Ishikawa (cell line): ENCODE measurements at regions not wholly inside any gene's neighbourhood (a gene's known extent, or its start where the extent isn't known, plus 50 kb on each side); places are given as distances from the start of the nearest gene placed in this dataset.

Source experiments
- CEBPB ChIP-seq: IDR thresholded peaks from 2 replicates; pipeline ENCODE4 v1.6.1; 2012
- CREB1 ChIP-seq: IDR thresholded peaks from 2 replicates; pipeline ENCODE4 v1.6.1; 2012; ENCODE audit warnings: low read depth
- EGR1 ChIP-seq: IDR thresholded peaks from 2 replicates; pipeline ENCODE4 v1.6.1; 2012
- EP300 ChIP-seq: IDR thresholded peaks from 2 replicates; pipeline ENCODE4 v1.6.1; 2012; ENCODE audit warnings: borderline replicate concordance
- FOXM1 ChIP-seq: IDR thresholded peaks from 2 replicates; pipeline ENCODE4 v1.6.1; 2012; ENCODE audit warnings: low read depth, borderline replicate concordance
- NFIC ChIP-seq: IDR thresholded peaks from 2 replicates; pipeline ENCODE4 v1.6.1; 2012
- RAD21 ChIP-seq: IDR thresholded peaks from 2 replicates; pipeline ENCODE4 v1.6.1; 2012; ENCODE audit warnings: low read depth
- TAF1 ChIP-seq: IDR thresholded peaks from 2 replicates; pipeline ENCODE4 v1.6.1; 2012; ENCODE audit warnings: low read depth, mild to moderate bottlenecking
- TCF12 ChIP-seq: IDR thresholded peaks from 2 replicates; pipeline ENCODE4 v1.6.1; 2012; ENCODE audit warnings: low read depth
- TEAD4 ChIP-seq: IDR thresholded peaks from 2 replicates; pipeline ENCODE4 v1.6.1; 2012
- YY1 ChIP-seq: IDR thresholded peaks from 2 replicates; pipeline ENCODE4 v1.6.1; 2012; ENCODE audit warnings: low read depth
- ZBTB7A ChIP-seq: IDR thresholded peaks from 2 replicates; pipeline ENCODE4 v1.6.1; 2012; ENCODE audit warnings: low read depth
- TF ChIP-seq, protein P1 (sequence below): IDR thresholded peaks from 2 replicates; pipeline ENCODE4 v1.6.1; 2012
- TF ChIP-seq, protein P2 (sequence below): IDR thresholded peaks from 2 replicates; pipeline ENCODE4 v1.6.1; 2012
- TF ChIP-seq, protein P3 (sequence below): IDR thresholded peaks from 2 replicates; pipeline ENCODE4 v1.6.1; 2012; ENCODE audit warnings: low read depth, mild to moderate bottlenecking

DNA sequence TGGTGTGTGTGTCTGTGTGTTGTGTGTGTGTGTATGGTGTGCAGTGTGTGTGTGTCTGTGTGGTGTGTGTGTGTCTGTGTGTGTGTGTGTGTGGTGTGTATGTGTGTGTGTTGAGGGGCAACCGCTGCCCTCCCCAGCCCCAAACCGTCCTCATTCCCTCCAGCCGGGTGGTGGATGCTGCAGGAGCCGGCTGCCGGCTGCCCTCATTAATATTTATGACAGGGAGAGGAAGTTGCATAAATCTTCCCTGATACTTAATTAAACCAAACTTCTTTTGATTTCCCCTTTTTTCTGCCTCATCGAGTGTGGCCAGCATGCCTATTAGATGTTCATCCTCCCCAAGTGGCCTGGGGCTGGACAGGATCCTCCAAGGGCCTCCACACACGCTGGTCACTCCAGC is 121.4 kb upstream of the MVB12B start:
- TF ChIP-seq ZBTB7A (no peak), TAF1 (no peak), EP300 (no peak), EGR1 (no peak), FOXM1 (no peak), CREB1 (no peak), YY1 (no peak), TCF12 (no peak), CEBPB (no peak), RAD21 (no peak), TEAD4 (no peak), NFIC (no peak)
- TF ChIP-seq, protein P1, sequence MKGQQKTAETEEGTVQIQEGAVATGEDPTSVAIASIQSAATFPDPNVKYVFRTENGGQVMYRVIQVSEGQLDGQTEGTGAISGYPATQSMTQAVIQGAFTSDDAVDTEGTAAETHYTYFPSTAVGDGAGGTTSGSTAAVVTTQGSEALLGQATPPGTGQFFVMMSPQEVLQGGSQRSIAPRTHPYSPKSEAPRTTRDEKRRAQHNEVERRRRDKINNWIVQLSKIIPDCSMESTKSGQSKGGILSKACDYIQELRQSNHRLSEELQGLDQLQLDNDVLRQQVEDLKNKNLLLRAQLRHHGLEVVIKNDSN: no peak
- TF ChIP-seq, protein P2, sequence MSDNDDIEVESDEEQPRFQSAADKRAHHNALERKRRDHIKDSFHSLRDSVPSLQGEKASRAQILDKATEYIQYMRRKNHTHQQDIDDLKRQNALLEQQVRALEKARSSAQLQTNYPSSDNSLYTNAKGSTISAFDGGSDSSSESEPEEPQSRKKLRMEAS: no peak
- TF ChIP-seq, protein P3, sequence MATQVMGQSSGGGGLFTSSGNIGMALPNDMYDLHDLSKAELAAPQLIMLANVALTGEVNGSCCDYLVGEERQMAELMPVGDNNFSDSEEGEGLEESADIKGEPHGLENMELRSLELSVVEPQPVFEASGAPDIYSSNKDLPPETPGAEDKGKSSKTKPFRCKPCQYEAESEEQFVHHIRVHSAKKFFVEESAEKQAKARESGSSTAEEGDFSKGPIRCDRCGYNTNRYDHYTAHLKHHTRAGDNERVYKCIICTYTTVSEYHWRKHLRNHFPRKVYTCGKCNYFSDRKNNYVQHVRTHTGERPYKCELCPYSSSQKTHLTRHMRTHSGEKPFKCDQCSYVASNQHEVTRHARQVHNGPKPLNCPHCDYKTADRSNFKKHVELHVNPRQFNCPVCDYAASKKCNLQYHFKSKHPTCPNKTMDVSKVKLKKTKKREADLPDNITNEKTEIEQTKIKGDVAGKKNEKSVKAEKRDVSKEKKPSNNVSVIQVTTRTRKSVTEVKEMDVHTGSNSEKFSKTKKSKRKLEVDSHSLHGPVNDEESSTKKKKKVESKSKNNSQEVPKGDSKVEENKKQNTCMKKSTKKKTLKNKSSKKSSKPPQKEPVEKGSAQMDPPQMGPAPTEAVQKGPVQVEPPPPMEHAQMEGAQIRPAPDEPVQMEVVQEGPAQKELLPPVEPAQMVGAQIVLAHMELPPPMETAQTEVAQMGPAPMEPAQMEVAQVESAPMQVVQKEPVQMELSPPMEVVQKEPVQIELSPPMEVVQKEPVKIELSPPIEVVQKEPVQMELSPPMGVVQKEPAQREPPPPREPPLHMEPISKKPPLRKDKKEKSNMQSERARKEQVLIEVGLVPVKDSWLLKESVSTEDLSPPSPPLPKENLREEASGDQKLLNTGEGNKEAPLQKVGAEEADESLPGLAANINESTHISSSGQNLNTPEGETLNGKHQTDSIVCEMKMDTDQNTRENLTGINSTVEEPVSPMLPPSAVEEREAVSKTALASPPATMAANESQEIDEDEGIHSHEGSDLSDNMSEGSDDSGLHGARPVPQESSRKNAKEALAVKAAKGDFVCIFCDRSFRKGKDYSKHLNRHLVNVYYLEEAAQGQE: no peak

DNA sequence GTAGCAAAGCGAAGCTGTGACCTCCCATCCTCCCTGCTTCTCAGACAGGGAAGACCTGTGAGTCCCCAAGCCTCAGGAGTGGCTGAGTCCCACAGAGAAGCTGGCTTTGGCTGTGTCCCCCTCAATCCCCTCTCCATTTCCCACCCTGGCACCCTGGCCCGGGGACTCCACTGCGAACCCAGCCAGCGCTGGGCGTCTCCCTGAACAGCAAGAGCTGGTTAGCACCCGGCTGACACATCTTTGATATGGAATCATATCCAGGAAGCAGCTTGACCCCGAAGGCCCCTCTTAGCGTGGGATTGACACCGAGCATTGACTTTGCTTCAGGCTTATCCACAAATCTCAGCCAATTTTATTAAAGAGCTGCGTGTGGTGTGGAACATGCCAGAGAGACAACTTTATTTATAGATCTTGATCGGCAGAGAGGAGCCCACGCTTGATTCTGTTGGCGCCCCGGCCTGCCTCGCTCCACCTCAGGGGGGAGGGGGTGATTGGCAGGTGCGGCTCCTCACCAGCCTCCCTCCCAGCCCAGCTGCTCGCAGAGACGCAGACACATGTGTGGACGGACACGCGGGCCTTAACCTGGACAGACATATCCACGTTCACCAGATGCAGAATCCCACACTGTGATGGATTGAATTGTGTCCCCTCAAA is 120.7 kb upstream of the MVB12B start:
- no peak for TF ChIP-seq YY1
- TF ChIP-seq, protein P3: no peak
- TF ChIP-seq RAD21: no peak

DNA sequence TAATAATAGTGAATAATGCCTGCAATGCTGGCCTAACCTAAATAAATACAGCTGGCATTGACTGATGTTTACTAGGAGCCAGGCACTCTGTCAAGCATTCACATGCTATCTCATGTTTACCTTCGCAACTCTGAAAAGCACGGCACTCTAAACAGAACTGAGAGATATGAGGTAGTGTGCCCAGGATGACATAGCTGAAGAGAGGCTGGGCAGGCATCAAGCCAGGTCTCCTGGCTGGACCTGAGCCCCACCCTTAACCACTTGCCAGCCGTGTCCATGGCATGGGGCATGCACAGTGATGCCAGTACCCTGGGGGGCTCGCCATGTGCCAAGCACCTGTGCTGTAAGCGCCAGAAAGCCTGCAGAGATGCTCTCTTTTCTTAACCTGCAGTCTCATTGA is 119.4 kb upstream of the MVB12B start:
- no peak for TF ChIP-seq RAD21

DNA sequence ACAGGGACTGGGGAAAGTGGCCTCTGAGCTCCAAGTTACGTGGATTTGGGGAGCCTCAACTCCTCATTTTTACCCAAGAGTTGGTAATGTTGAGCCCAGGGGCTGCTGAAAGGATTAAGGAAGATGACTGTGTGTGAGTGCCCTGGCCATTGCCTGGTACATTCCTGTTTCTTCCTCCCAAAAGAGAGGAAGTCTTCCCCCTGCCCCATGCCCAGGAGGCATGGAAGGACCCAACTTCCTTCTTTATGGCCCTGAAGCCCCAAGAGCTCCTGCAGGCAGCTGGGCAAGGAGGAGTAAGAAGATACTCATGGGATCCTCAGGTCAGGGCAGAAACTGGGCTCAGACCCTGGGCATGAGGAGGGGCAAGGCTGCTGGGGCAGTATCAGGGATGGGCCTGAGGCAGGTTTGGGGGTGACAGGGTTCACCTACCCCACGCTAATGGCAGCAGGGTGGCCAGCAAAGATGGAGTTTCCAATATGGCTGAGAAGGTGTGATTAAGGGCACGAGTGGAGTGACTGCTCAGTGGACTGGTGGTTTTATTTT is 118.3 kb upstream of the MVB12B start:
- TF ChIP-seq, protein P2: no peak
- no peak for TF ChIP-seq CREB1

DNA sequence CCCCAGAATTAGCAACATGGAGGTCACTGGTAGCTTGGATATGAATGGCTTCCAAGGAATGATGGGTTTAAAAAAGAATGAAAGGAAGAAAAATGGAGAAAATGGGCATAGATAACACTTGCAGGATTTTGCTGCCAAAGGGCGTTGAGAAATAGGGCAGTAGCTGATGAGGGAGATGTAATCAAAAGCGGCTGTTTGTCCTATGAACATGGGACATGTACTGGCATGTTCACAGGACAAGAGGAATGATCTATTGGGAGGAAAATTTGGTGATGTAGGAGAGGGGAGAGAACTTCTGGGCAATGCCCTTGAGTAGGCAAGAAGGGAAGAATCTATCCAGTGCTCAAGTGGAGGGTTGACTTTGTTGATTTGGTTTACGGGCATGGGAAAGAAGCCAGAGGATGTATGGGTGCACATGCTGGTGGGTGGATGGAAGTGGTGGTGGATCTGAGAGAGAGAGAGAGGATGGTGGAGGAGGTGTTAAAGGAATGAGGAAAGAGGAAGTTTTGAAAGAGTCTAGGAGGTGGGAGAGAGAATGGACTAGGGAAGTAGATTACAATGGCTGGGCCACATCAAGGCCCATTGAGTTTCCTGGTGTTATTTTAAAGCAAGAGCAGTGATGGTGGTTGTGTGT is 115.1 kb upstream of the MVB12B start:
- no peak for TF ChIP-seq CREB1
- TF ChIP-seq EP300: no peak
- no peak for TF ChIP-seq NFIC
- TF ChIP-seq, protein P3: no peak
- no peak for TF ChIP-seq ZBTB7A
- TF ChIP-seq, protein P2: no peak
- no peak for TF ChIP-seq TAF1
- TF ChIP-seq TCF12: no peak
- TF ChIP-seq RAD21: no peak
- TF ChIP-seq, protein P1: no peak
- no peak for TF ChIP-seq CEBPB
- no peak for TF ChIP-seq FOXM1
- no peak for TF ChIP-seq EGR1
- TF ChIP-seq TEAD4: no peak
- TF ChIP-seq YY1: no peak
